D721Med (cell line): ENCODE measurements at regions not wholly inside any gene's neighbourhood (a gene's known extent, or its start where the extent isn't known, plus 50 kb on each side); places are given as distances from the start of the nearest gene placed in this dataset.
"Not testable (repeated sequence)": the region's sequence is repeated elsewhere in the genome, so short reads cannot be mapped to it uniquely, and the experiment has no call there.

ENCODE experiments used
- DNase-seq: peaks from one replicate; pipeline ENCODE4 v3.0.0; 2011; ENCODE audit warnings: low spot score; ENCODE audit not compliant: insufficient read length
- FAIRE-seq: peaks from 2 replicates; lab custom pipeline; 2011; peaks lifted over from hg19 to GRCh38; lab: Jason Lieb, UNC
- TF ChIP-seq, protein P1 (sequence below): IDR thresholded peaks from 2 replicates; pipeline ENCODE4 v1.5.1; 2012; ENCODE audit warnings: mild to moderate bottlenecking, control low read depth; ENCODE audit not compliant: insufficient read depth; ENCODE audit errors: missing control alignments

DNA sequence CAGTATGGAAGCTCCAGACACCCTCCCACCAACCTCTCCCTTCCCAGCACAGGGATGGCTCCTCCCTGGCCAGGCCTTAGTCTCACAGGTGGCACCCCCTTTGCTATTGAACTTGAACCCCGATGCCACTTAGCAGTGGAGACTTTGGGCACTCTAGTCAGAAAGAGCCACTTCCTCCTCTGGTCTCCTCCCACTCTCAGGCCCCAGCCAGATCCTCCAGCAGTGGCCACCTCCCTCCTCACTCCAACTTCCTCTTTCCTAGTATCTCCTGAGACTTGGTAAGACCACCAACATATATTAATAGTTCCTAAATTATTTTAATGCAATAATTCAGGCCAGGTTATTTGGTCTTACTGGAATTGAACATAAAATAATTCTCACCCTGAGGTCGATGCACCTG, 437.2 kb upstream of the ID2 start:
- DNase-seq, result no peak
- TF ChIP-seq, protein P1, sequence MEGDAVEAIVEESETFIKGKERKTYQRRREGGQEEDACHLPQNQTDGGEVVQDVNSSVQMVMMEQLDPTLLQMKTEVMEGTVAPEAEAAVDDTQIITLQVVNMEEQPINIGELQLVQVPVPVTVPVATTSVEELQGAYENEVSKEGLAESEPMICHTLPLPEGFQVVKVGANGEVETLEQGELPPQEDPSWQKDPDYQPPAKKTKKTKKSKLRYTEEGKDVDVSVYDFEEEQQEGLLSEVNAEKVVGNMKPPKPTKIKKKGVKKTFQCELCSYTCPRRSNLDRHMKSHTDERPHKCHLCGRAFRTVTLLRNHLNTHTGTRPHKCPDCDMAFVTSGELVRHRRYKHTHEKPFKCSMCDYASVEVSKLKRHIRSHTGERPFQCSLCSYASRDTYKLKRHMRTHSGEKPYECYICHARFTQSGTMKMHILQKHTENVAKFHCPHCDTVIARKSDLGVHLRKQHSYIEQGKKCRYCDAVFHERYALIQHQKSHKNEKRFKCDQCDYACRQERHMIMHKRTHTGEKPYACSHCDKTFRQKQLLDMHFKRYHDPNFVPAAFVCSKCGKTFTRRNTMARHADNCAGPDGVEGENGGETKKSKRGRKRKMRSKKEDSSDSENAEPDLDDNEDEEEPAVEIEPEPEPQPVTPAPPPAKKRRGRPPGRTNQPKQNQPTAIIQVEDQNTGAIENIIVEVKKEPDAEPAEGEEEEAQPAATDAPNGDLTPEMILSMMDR, result no peak
- FAIRE-seq, result no peak

DNA sequence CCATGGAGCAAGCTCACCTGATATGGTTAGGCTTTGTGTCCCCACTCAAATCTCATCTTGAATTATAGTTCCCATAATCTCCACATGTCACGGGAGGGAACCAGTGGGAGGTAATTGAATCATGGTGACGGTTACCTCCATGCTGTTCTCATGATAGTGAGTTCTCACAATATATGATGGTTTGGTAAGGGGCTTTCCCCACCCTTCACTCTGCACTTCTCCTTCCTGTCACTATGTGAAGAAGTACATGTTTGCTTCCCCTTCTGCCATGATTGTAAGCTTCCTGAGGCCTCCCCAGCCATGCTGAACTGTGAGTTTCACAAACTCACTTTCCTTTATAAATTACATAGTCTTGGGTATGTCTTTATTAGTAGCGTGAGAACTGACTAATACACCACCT, 435.7 kb upstream of the ID2 start:
- FAIRE-seq, result no peak
- DNase-seq, result no peak

DNA sequence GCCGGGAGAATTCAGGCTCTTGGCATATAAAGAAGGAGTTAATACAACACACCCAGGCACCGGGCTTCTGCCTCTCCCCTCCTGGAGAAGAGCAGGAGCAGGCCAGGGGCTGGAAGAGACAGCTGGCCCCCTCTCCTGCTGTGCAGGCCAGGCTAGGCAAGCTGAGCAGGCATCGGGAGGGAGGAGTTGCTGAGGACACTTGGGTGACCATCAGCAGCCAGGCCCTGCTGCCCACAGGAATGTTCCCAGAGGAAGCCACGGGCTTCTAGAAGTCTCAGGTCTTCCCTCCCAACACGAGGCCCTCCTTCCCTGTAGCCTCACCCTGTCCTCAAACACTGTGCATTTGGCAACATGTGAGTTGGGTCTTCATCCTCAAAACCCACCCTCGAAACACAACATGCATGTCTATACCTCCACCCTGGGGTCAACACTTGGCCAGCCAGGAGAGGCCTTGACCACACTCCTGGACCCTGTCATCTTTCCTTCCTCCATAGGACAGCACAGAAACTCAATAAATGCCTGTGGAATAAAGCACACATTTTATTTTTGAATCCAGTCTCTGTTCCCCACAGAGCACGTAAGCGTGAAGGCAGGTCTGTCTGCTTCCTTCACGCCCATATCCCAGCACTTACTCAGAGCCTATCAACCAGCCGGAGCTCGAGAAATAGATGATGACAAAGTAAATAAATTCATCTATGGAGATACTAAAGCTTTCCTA, 433.8 kb upstream of the ID2 start:
- no peak for FAIRE-seq
- no peak for DNase-seq
- TF ChIP-seq, protein P1, result no peak

More for the DNA sequence above, 435.7 kb upstream of the ID2 start:
- TF ChIP-seq, protein P1, result no peak

DNA sequence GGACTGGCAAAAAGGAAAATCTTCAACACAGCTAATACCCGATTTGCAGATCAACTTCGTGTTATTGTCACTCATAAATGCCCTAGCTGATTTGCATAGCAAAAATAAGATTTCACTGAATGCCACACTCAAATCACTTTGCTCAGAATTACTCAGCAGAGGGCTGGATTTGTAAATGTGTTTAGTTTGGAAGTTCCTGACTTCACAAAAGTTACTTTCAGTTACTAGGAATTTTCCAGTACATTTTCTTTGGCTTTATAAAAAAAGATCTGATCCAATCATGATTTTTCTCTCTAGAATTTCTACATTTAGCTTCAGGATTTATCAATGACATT, 433.3 kb upstream of the ID2 start:
- TF ChIP-seq, protein P1, result no peak
- no peak for FAIRE-seq
- DNase-seq, result no peak

DNA sequence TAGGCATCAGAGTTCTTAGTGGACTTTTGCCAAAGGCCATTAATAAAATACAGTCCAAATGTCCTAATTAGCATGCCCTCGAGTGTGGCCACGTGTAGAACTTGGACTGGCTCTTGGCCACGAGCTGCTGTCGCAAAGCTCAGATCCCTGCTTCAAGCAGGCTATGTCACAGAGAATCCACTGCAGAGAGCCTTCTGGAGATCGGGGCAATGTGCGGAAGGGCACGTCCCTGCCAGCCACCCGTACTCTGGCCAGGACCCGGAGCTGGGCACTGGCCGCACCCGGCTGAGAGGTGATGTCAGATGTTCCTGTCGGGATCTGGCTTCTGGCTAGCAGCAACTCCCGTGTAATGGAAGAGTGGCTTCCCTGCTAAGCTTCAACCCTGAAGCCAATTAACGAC, 432.7 kb upstream of the ID2 start:
- TF ChIP-seq, protein P1, result no peak
- FAIRE-seq (no peak), DNase-seq (no peak)

DNA sequence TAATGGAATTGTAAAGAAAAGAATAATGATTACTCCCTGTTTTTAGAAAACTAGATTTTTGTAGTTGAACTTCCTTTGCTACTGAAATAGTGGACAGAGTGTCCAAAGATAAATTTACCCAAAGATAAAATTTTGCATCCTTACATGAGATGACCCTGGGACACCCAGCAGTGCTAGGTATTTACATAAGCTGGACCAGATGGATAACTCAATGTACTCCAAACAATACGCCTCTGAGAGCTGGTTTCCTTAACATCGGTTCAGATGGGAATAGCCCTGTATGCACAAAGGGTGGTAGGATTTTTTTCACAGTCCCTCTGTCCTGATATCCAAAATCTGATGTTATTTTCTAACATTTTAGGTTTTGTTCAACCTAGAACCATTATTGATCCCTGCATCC, 432.1 kb upstream of the ID2 start:
- TF ChIP-seq, protein P1, result no peak
- no peak for FAIRE-seq
- DNase-seq, result no peak

DNA sequence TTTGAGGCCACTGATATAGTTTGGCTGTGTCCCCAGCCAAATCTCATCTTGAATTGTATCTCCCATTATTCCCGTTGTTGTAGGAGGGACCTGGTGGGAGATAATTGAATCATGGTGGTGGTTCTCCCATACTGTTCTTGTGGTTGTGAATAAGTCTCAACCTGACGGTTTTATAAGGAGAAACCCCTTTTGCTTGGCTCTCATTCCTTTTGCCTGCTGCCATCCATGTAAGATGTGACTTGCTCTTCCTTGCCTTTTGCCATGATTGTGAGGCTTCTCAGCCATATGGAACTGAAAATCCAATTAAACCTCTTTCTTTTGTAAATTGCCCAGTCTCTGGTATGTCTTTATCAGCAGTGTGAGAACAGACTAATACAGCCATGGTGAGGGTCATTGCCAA, 431.6 kb upstream of the ID2 start:
- not testable (repeated sequence) for FAIRE-seq, DNase-seq
